NB4 (cell line): ENCODE measurements at regions not wholly inside any gene's neighbourhood (a gene's known extent, or its start where the extent isn't known, plus 50 kb on each side); places are given as distances from the start of the nearest gene placed in this dataset.
"Not testable (repeated sequence)": the region's sequence is repeated elsewhere in the genome, so short reads cannot be mapped to it uniquely, and the experiment has no call there.

ENCODE experiments used
- DNase-seq: peaks from one replicate; pipeline ENCODE4 v3.0.0; 2010; ENCODE audit warnings: low read depth
- H3K4me3 ChIP-seq: one replicate; pipeline ENCODE4 v1.5.1; 2011; ENCODE audit warnings: mild to moderate bottlenecking, low read depth, low read length, moderate library complexity
- CTCF ChIP-seq: IDR thresholded peaks from one replicate; pipeline ENCODE4 v1.5.1; 2012; ENCODE audit warnings: low read depth, low read length
- MYC ChIP-seq: IDR thresholded peaks from 2 replicates; pipeline ENCODE4 v1.6.1; 2011; ENCODE audit warnings: low read depth, low read length
- POLR2A ChIP-seq: IDR thresholded peaks from 2 replicates; pipeline ENCODE4 v1.6.1; 2011; ENCODE audit warnings: mild to moderate bottlenecking; ENCODE audit not compliant: insufficient read length; ENCODE audit errors: extremely low read depth
- TF ChIP-seq, protein P1 (sequence below): IDR thresholded peaks from 2 replicates; pipeline ENCODE4 v1.6.1; 2011; ENCODE audit warnings: low read depth, low read length

DNA sequence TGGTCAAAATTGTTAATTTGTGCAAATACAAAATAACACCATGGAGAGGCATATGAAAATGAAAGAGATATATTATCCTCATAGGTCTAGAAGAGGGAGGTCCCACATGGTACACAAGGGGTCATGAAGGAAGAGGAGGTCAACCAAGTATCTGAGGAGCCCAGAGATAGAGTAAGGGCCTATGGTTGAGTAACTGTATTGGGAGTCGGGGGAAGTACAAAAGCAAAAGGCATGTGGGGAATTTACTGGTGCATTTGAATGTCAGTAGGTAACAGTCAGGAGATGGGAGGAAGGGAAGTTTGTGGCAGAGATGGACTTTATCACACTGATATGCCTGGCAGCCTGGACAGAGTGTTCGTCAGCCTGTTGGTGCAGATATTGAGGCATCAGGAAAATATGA is 1113.7 kb downstream of the OTOL1 start:
- TF ChIP-seq POLR2A (no peak), CTCF (no peak), MYC (no peak)
- TF ChIP-seq, protein P1, sequence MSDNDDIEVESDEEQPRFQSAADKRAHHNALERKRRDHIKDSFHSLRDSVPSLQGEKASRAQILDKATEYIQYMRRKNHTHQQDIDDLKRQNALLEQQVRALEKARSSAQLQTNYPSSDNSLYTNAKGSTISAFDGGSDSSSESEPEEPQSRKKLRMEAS, result no peak
- no peak for DNase-seq
- H3K4me3 ChIP-seq, result no peak overlapping the region

- no peak for DNase-seq
- TF ChIP-seq CTCF (no peak), POLR2A (no peak), MYC (no peak)
- H3K4me3 ChIP-seq, result no peak overlapping the region
These were observed 1116.4 kb downstream of the OTOL1 start for GRCh38 chr3:162612991-162613390.

DNA sequence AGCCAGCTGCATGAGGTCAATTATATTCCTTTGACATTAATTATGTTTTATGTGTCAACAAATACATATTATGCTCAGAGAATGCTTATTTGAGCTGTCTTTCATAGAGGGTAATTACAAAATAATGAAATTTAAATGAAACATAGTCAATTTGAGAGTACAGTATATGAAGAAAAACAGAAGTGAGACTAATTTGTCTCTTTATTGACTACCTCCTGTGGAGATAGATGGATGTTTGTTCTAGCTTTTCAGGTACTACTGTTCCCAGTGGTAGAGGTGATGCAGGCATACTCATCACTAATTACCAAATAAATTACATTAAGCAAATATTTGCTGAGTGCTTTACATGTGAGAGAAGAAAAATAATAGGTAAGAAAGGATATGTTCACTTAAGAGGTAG is 1129.6 kb downstream of the OTOL1 start:
- TF ChIP-seq, protein P1, result no peak
- no peak overlapping the region for H3K4me3 ChIP-seq
- DNase-seq, result no peak

- DNase-seq, result no peak
- TF ChIP-seq, protein P1, result no peak
- TF ChIP-seq MYC (no peak), POLR2A (no peak), CTCF (no peak)
- no peak overlapping the region for H3K4me3 ChIP-seq
These were observed 1131.9 kb downstream of the OTOL1 start for GRCh38 chr3:162628531-162628930.

DNA sequence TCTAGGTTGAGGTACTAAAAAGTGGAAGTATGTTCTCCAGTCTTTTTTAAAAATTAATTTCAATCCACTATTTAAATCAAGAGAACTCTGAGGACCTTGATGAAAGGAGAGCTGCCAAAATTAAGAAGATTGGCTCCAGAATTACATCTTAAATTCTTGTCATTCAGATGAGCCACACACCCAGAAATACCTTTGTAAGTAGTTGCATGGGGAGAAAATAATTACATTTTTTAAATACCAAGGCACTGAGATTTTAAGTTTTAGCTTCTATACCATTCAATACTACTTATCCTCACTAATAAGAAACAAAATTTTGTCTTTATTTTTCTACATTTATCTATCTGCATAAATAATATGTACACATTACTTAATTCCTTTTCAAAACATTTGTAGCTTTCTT is 1132.8 kb downstream of the OTOL1 start:
- DNase-seq, result no peak
- H3K4me3 ChIP-seq, result no peak overlapping the region
- TF ChIP-seq CTCF (no peak), POLR2A (no peak), MYC (no peak)
- TF ChIP-seq, protein P1, result no peak

GRCh38 chr3:162632672-162633071 is 1136.1 kb downstream of the OTOL1 start:
- TF ChIP-seq POLR2A, result no peak
- TF ChIP-seq CTCF, result no peak
- TF ChIP-seq MYC, result no peak
- TF ChIP-seq, protein P1, result no peak
- no peak overlapping the region for H3K4me3 ChIP-seq
- no peak for DNase-seq

GRCh38 chr3:162640208-162640607 is 1143.6 kb downstream of the OTOL1 start:
- H3K4me3 ChIP-seq, DNase-seq: not testable (repeated sequence)
